ENCODE measurements at regions not wholly inside any gene's neighbourhood (a gene's known extent, or its start where the extent isn't known, plus 50 kb on each side); places are given as distances from the start of the nearest gene placed in this dataset.
"Not testable (repeated sequence)": the region's sequence is repeated elsewhere in the genome, so short reads cannot be mapped to it uniquely, and the experiment has no call there.

- no peak for DNase-seq
These were observed 89.2 kb upstream of the WDR11 start for GRCh38 chr10:120761951-120762350.

GRCh38 chr10:120765226-120765803 is 85.8 kb upstream of the WDR11 start:
- peak; percentile 21 for DNase-seq

DNA sequence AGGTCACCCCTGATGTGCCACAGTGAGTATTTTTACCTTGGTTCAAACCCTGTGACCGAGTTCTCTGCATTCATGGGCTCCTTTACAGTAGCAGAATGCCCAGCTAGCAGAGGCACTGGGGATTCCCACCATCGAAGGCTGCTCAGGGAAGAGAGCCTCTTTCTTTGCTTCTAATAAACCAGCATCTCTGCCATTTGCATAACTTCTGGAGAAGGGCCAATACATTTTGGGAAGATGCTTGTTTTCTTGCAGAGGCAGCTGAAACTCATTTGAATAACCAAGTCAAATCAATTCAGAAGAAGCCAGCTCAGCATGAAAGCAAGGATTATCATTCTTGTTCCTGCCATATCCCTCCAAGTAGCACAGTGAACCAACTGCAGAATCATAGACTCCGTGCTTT is 82.9 kb upstream of the WDR11 start:
- no peak for DNase-seq

DNA sequence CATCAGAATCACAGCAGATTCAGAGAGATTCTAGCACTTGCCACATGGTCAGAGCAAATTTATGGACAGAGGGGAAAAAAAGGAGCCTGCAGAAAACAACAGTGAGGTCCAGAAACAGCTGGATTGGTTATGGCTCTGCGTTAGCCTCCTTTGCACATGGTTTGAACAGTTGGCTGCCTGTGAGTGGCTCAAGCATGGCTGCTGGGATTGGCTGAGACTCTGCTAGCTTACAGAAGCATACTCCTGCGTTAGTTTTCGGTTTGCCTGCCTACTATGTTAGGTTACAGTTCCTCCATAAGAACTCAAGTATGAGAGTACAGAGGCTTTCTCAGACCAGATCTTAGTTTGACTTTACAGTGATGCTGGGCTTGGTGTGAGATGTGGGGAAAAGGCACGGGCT is 80.7 kb upstream of the WDR11 start:
- no peak for DNase-seq

- DNase-seq = no peak
These were observed 74.7 kb upstream of the WDR11 start for GRCh38 chr10:120776442-120776841.

GRCh38 chr10:120782336-120782735 is 68.8 kb upstream of the WDR11 start:
- DNase-seq = no peak

- DNase-seq = no peak
These were observed 68.1 kb upstream of the WDR11 start for GRCh38 chr10:120783098-120783497.

DNA sequence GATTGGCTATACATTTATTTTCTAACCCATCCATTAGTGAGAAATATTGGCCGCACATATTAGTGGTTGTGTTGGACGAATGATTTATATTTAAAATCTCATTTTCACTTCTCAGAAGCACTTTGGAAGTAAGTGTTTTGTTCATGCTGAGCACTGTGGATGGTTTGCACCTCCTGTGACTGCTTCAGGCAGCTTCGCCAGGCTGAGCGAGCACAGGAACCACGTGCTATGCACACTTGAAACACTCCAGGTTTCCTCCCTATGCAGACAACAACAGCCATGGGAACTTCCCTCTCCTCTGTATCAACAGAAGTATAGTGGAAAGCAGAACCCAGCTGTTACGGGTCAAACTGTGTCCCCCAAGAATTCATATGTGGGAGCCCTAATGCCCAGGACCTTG is 67.3 kb upstream of the WDR11 start:
- DNase-seq = no peak

GRCh38 chr10:120788771-120789170 is 62.4 kb upstream of the WDR11 start:
- DNase-seq = no peak

GRCh38 chr10:120789303-120790203 is 61.6 kb upstream of the WDR11 start:
- no peak for DNase-seq

DNA sequence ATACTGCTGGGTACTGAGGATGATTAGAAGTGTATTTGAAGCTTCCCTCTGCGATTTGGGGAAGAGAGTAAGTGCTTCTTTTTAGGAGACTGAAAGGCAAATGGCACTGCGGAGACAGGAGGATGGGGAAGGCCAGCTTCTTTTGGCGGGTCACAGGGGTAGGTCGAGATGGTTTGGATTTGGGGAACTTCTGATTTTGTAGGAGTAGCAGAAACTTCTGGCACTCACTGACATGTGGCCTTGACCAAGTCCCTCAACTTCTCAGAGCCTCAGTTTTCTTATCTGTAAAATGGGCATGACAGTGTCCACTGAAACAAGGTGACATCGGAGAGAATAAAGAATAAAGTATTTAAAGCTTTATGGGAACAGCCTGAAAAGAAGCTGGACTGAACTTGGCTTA is 59.8 kb upstream of the WDR11 start:
- DNase-seq = no peak

- no peak for DNase-seq
These were observed 58.1 kb upstream of the WDR11 start for GRCh38 chr10:120793088-120793487.

DNA sequence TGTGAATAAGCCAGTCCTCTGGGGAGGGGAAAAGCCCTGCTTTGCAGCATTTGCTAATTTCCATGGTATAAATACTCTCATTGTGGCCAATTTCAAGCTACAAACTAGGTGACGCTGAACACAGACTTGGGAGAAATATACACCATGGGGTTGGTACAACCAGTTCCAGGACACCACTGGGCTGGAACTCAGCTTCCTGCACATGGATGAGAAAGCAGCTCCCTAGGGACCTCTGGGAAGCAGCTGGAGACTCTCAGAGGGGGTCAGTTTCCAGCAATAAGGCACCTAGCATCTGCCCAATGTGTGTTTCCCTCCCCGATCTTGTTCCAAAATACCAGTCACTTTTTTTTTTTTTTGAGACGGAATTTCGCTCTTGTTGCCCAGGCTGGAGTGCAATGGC is 56.8 kb upstream of the WDR11 start:
- no peak for DNase-seq

- not testable (repeated sequence) for DNase-seq
These were observed 52.9 kb upstream of the WDR11 start for GRCh38 chr10:120798276-120798675.

DNA sequence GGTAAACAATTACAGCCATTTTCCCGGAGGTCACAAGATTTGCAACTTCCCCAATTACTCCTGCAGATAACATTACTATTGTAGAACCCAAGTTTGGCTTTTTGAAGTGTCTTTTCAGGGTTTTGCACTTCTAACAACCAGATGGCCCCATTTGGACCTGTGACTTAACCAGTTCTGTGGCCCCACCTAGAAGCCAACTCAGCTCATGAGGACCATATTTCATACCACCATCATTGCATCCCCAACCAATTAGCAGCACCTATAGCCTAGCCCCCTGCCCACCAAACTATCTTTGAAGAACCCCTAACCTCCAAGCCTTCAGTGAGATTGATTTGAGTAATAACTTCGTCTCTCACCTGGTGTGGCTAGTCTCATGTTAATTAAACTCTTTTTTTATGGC is 51.3 kb upstream of the WDR11 start:
- DNase-seq = no peak

DNA sequence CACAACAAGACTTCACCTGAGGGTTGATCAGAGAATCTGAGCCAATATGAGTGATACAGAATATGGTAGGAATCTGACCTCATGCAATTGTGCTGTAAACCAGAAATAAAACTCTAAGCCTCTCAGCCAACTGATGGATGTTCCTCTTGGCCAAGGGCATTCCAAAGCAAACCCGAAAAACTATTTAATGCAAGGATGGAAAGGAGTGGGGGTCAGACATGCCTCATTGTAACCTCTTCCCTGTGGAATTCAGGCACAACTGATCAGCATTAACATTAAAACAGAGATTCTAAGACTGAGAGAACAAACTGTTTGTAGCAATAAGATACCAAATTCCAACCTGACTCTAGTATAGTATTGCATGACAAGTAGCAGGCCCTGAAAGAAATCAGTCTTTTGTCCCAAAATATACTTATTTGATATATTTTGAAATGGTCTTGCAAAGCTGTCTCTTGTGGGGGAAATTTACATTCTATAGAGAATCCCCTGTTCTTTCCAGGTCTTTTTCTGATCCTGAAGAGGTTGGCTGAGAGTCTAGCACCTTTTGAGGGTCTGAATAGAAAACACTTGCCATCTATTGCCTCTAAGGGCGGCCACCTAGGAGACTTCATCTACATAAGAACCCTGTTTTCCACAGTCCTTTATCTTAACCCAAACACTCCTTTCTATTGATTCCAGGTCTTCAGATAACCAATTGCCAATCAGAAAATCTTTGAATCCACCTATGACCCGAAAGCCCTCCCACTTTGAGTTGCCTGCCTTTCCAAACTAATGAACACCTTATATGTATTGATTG is 50.4 kb upstream of the WDR11 start:
- DNase-seq = no peak
